ENCODE measurements at regions not wholly inside any gene's neighbourhood (a gene's known extent, or its start where the extent isn't known, plus 50 kb on each side); places are given as distances from the start of the nearest gene placed in this dataset.

DNA sequence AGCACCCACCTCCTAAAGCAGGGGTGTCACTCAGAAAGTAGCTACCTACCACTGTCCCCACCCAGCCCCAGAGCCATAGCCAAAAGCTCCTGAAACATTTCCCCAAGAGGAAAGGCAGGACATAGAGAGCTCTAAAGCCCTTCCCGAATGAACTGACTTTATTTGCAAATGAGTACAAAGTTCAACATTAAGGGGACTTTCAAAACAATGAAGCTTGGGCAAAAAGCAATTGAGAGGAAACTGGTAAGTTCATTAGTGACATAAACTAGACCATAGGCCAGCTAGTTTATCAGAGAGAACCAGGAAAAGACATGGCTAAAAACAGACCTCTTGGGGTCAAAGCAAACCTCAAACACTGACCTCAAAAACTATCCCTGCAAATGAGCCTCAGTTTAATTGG, 72.7 kb downstream of the IGLL5 start:
- TF ChIP-seq, protein P1, sequence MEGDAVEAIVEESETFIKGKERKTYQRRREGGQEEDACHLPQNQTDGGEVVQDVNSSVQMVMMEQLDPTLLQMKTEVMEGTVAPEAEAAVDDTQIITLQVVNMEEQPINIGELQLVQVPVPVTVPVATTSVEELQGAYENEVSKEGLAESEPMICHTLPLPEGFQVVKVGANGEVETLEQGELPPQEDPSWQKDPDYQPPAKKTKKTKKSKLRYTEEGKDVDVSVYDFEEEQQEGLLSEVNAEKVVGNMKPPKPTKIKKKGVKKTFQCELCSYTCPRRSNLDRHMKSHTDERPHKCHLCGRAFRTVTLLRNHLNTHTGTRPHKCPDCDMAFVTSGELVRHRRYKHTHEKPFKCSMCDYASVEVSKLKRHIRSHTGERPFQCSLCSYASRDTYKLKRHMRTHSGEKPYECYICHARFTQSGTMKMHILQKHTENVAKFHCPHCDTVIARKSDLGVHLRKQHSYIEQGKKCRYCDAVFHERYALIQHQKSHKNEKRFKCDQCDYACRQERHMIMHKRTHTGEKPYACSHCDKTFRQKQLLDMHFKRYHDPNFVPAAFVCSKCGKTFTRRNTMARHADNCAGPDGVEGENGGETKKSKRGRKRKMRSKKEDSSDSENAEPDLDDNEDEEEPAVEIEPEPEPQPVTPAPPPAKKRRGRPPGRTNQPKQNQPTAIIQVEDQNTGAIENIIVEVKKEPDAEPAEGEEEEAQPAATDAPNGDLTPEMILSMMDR (conservative IDR thresholded peaks at IDR 0.05; ENCODE audit: low read length): no peak
- no peak for TF ChIP-seq EZH2phosphoT487 (IDR thresholded peaks at IDR 0.05; ENCODE audit: borderline replicate concordance, low read depth, low read length)
